ENCODE measurements at regions not wholly inside any gene's neighbourhood (a gene's known extent, or its start where the extent isn't known, plus 50 kb on each side); places are given as distances from the start of the nearest gene placed in this dataset.
"Not testable (repeated sequence)": the region's sequence is repeated elsewhere in the genome, so short reads cannot be mapped to it uniquely, and the experiment has no call there.

DNA sequence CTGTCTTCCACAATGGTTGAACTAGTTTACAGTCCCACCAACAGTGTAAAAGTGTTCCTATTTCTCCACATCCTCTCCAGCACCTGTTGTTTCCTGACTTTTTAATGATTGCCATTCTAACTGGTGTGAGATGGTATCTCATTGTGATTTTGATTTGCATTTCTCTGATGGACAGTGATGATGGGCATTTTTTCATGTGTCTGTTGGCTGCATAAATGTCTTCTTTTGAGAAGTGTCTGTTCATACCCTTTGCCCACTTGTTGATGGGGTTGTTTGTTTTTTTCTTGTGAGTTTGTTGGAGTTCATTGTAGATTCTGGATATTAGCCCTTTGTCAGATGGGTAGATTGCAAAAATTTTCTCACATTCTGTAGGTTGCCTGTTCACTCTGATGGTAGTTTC is 153.1 kb downstream of the ALX1 start:
- intact Hi-C loops (cut with micrococcal nuclease); CTCF ChIA-PET (ENCODE audit: low intra/inter-chr PET ratio); H3K36me3 ChIP-seq (ENCODE audit: control insufficient read depth, insufficient read depth, low read length); H2AFZ ChIP-seq (ENCODE audit: low read depth, low read length); H3K9ac ChIP-seq (ENCODE audit: insufficient read depth in 1 of 2, low read depth in 2 of 2, low read length in 2 of 2); H3K9me3 ChIP-seq (replicated peaks; ENCODE audit: control insufficient read depth, insufficient read depth, low read depth, low read length); H3K9me1 ChIP-seq (ENCODE audit: control insufficient read depth, insufficient read depth, low read length); H3K4me3 ChIP-seq; BruUV-seq (replicated peaks); in situ Hi-C loops (cut with MboI); ATAC-seq; DNase-seq (ENCODE audit: extremely low read depth in 1 of 4, low spot score in 3 of 4); H4K20me1 ChIP-seq (replicated peaks; ENCODE audit: control insufficient read depth, insufficient read depth, low read length); POLR2A ChIA-PET; FAIRE-seq; H3K4me1 ChIP-seq (replicated peaks in 1 of 2; ENCODE audit: control insufficient read depth in 2 of 2, insufficient read depth in 2 of 2, low read length in 2 of 2); H3K4me2 ChIP-seq (ENCODE audit: insufficient read depth, low read length); H3K27ac ChIP-seq (ENCODE audit: extremely low read depth, low read depth, low read length); H3K79me2 ChIP-seq (ENCODE audit: control insufficient read depth, insufficient read depth, low read length); H3K27me3 ChIP-seq (ENCODE audit: control insufficient read depth in 2 of 2, insufficient read depth in 2 of 2, low read length in 2 of 2): not testable (repeated sequence)

DNA sequence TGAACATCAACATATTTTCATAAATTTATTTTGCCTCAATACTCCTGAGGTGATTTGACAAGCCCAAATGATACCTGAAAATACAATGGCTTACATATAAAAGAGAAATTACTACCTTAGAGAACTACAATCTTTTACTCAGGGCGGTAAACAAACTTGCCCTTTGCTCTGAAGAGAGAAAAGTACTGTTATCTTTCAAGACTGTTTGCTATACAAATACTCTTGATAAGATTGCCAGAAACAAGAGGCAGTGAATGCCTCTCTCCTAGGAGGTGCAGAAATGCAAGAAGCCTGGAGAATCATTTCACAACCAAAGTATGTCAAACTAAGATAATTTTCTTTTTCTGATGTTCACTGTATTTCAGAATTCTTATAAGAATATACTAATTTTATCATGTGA is 160.3 kb downstream of the ALX1 start:
- in situ Hi-C loops (cut with MboI) = no loop called here
- DNase-seq (ENCODE audit: extremely low read depth in 1 of 4, low spot score in 3 of 4) = no peak
- no peak for TF ChIP-seq ZNF175 (CRISPR knock-in tag; IDR thresholded peaks at IDR 0.05; ENCODE audit: low read depth)
- no peak for TF ChIP-seq ATF4 (CRISPR knock-in tag; IDR thresholded peaks at IDR 0.05)
- TF ChIP-seq ZNF253 (CRISPR knock-in tag; conservative IDR thresholded peaks at IDR 0.05) = no peak
- TF ChIP-seq HDAC6 (IDR thresholded peaks at IDR 0.05; ENCODE audit: low read depth, low read length) = no peak
- no peak for TF ChIP-seq ESRRB (CRISPR knock-in tag; IDR thresholded peaks at IDR 0.05; ENCODE audit: borderline replicate concordance)
- TF ChIP-seq SMARCE1 (IDR thresholded peaks at IDR 0.05) = no peak
- TF ChIP-seq SIN3A (IDR thresholded peaks at IDR 0.05; ENCODE audit: borderline replicate concordance in 2 of 2, control insufficient read depth in 1 of 2, low read depth in 2 of 2, low read length in 2 of 2) = no peak
- no peak for TF ChIP-seq DACH1 (IDR thresholded peaks at IDR 0.05; ENCODE audit: partially characterized antibody)
- TF ChIP-seq ZBTB2 (IDR thresholded peaks at IDR 0.05) = no peak
- no peak for TF ChIP-seq FOS (IDR thresholded peaks at IDR 0.05; ENCODE audit: extremely low read depth, insufficient read length)
- TF ChIP-seq SLC30A9 (CRISPR knock-in tag; IDR thresholded peaks at IDR 0.05) = no peak
- TF ChIP-seq ZNF324 (CRISPR knock-in tag; IDR thresholded peaks at IDR 0.05) = no peak
- TF ChIP-seq ZNF143 (CRISPR knock-in tag; IDR thresholded peaks at IDR 0.05) = no peak
- ATAC-seq = no peak
- Histone ChIP-seq H3K4me1 (replicated peaks in 1 of 2; ENCODE audit: control insufficient read depth in 2 of 2, insufficient read depth in 2 of 2, low read length in 2 of 2) (no peaks in the 10 kb centered on the region), H3K9ac (ENCODE audit: insufficient read depth in 1 of 2, low read depth in 2 of 2, low read length in 2 of 2) (no peak overlapping the region), H3K27me3 (ENCODE audit: control insufficient read depth in 2 of 2, insufficient read depth in 2 of 2, low read length in 2 of 2) (no peaks in the 10 kb centered on the region), H3K4me2 (ENCODE audit: insufficient read depth, low read length) (no peak overlapping the region), H3K4me3 (no peak overlapping the region), H3K9me1 (ENCODE audit: control insufficient read depth, insufficient read depth, low read length) (no peaks in the 10 kb centered on the region), H3K36me3 (ENCODE audit: control insufficient read depth, insufficient read depth, low read length) (no peaks in the 10 kb centered on the region), H3K9me3 (replicated peaks; ENCODE audit: control insufficient read depth, insufficient read depth, low read depth, low read length) (no peaks in the 10 kb centered on the region), H3K79me2 (ENCODE audit: control insufficient read depth, insufficient read depth, low read length) (no peaks in the 10 kb centered on the region), H2AFZ (ENCODE audit: low read depth, low read length) (no peak overlapping the region), H3K27ac (ENCODE audit: extremely low read depth, low read depth, low read length) (no peak overlapping the region), H4K20me1 (replicated peaks; ENCODE audit: control insufficient read depth, insufficient read depth, low read length) (no peaks in the 10 kb centered on the region)
- CTCF ChIA-PET (ENCODE audit: low intra/inter-chr PET ratio) = no interaction called here
- POLR2A ChIA-PET = no interaction called here
- FAIRE-seq = no peak
- no TSS peak for BruUV-seq (replicated peaks)
- 0% methylated on average over 1 of the region's 1 CpG for WGBS (ENCODE audit: insufficient coverage, low coverage, missing lambda C conversion rate)
- intact Hi-C loops (cut with micrococcal nuclease) = no loop called here

All from K562 (cell line).